ENCODE measurements at regions not wholly inside any gene's neighbourhood (a gene's known extent, or its start where the extent isn't known, plus 50 kb on each side); places are given as distances from the start of the nearest gene placed in this dataset.
A peak's percentile ranks its signal among the peaks of the same experiment; 100 is the strongest.

GRCh38 chr5:17890501-17890900 is 256.2 kb downstream of the TAF11L14 start:
- no peak for DNase-seq (ENCODE audit: low read depth, low spot score)

- DNase-seq (ENCODE audit: low read depth, low spot score), result no peak
Observed at GRCh38 chr5:17891881-17892280, 257.6 kb downstream of the TAF11L14 start.

- DNase-seq (ENCODE audit: low read depth, low spot score), result no peak
Observed at GRCh38 chr5:17893026-17893635, 258.9 kb downstream of the TAF11L14 start.

- DNase-seq (ENCODE audit: low read depth, low spot score), result no peak
Observed at GRCh38 chr5:17895288-17896033, 261.2 kb downstream of the TAF11L14 start.

GRCh38 chr5:17896605-17897004 is 262.3 kb downstream of the TAF11L14 start:
- DNase-seq (ENCODE audit: low read depth, low spot score), result no peak

GRCh38 chr5:17897776-17898175 is 263.5 kb downstream of the TAF11L14 start:
- no peak for DNase-seq (ENCODE audit: low read depth, low spot score)

- DNase-seq (ENCODE audit: low read depth, low spot score), result no peak
Observed at GRCh38 chr5:17898766-17899165, 264.5 kb downstream of the TAF11L14 start.

GRCh38 chr5:17907094-17907493 is 272.8 kb downstream of the TAF11L14 start:
- DNase-seq (ENCODE audit: low read depth, low spot score), result no peak

- peak; percentile 24 for DNase-seq (ENCODE audit: low read depth, low spot score)
Observed at GRCh38 chr5:17910318-17910717, 276.1 kb downstream of the TAF11L14 start.

- no peak for DNase-seq (ENCODE audit: low read depth, low spot score)
Observed at GRCh38 chr5:17912794-17913193, 278.5 kb downstream of the TAF11L14 start.

- no peak for DNase-seq (ENCODE audit: low read depth, low spot score)
Observed at GRCh38 chr5:17916446-17916845, 282.2 kb downstream of the TAF11L14 start.

GRCh38 chr5:17917465-17917864 is 283.2 kb downstream of the TAF11L14 start:
- DNase-seq (ENCODE audit: low read depth, low spot score), result no peak

- peak; percentile 91 for DNase-seq (ENCODE audit: low read depth, low spot score)
Observed at GRCh38 chr5:17918373-17919104, 284.3 kb downstream of the TAF11L14 start.

GRCh38 chr5:17925276-17925675 is 291.0 kb downstream of the TAF11L14 start:
- no peak for DNase-seq (ENCODE audit: low read depth, low spot score)

GRCh38 chr5:17928581-17928981 is 294.3 kb downstream of the TAF11L14 start:
- DNase-seq (ENCODE audit: low read depth, low spot score), result no peak

- DNase-seq (ENCODE audit: low read depth, low spot score), result no peak
Observed at GRCh38 chr5:17929171-17929570, 294.9 kb downstream of the TAF11L14 start.

- no peak for DNase-seq (ENCODE audit: low read depth, low spot score)
Observed at GRCh38 chr5:17930346-17930745, 296.1 kb downstream of the TAF11L14 start.

- DNase-seq (ENCODE audit: low read depth, low spot score), result no peak
Observed at GRCh38 chr5:17944046-17944445, 309.8 kb downstream of the TAF11L14 start.

GRCh38 chr5:17947029-17947428 is 312.8 kb downstream of the TAF11L14 start:
- no peak for DNase-seq (ENCODE audit: low read depth, low spot score)

- DNase-seq (ENCODE audit: low read depth, low spot score), result no peak
Observed at GRCh38 chr5:17951392-17952169, 317.3 kb downstream of the TAF11L14 start.

- no peak for DNase-seq (ENCODE audit: low read depth, low spot score)
Observed at GRCh38 chr5:17952231-17952630, 318.0 kb downstream of the TAF11L14 start.

GRCh38 chr5:17964067-17964466 is 329.8 kb downstream of the TAF11L14 start:
- no peak for DNase-seq (ENCODE audit: low read depth, low spot score)

All from smooth muscle cell of the brain vasculature (primary cell).